ENCODE measurements at regions not wholly inside any gene's neighbourhood (a gene's known extent, or its start where the extent isn't known, plus 50 kb on each side); places are given as distances from the start of the nearest gene placed in this dataset.

- DNase-seq (no peak), ATAC-seq (no peak)
- intact Hi-C loops (cut with DNase I) = no loop called here
- no peaks in the 10 kb centered on the region for H3K27me3 ChIP-seq (ENCODE audit: insufficient read depth in 3 of 3, low read length in 2 of 3)
- H3K4me3 ChIP-seq = no peak overlapping the region
- H3K4me1 ChIP-seq = no peaks in the 10 kb centered on the region
- no peak overlapping the region for H3K27ac ChIP-seq
- no peaks in the 10 kb centered on the region for H3K9me3 ChIP-seq
- WGBS, 3 donors = 46 to 48% (median 47%) methylated on average over 5 of the region's 5 CpGs
- TF ChIP-seq, protein P1, sequence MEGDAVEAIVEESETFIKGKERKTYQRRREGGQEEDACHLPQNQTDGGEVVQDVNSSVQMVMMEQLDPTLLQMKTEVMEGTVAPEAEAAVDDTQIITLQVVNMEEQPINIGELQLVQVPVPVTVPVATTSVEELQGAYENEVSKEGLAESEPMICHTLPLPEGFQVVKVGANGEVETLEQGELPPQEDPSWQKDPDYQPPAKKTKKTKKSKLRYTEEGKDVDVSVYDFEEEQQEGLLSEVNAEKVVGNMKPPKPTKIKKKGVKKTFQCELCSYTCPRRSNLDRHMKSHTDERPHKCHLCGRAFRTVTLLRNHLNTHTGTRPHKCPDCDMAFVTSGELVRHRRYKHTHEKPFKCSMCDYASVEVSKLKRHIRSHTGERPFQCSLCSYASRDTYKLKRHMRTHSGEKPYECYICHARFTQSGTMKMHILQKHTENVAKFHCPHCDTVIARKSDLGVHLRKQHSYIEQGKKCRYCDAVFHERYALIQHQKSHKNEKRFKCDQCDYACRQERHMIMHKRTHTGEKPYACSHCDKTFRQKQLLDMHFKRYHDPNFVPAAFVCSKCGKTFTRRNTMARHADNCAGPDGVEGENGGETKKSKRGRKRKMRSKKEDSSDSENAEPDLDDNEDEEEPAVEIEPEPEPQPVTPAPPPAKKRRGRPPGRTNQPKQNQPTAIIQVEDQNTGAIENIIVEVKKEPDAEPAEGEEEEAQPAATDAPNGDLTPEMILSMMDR (IDR thresholded peaks at IDR 0.05) = no peak
- no peaks in the 10 kb centered on the region for H3K36me3 ChIP-seq (ENCODE audit: insufficient read depth in 1 of 2, low read depth in 1 of 2)
Measured at GRCh38 chr1:242651817-242652216, 127.3 kb upstream of the PLD5 start.

DNA sequence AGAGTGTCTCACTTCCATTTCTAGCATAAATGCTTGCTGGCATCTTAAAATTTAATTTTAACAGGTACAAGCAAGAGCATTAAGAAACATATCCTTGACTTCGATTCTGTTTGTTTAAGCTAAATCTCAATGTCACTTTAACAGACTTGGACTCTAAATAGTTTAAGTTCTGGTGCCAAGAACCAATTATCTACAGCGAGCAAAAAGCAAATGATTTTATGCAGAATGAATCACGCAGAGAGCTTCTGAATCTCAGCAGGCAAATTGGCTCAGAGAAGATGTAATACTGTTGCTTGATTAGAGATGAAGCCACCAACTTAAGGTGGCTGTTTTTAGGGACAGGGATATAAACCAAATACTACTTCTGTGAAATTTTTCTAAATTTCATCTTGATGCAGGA is 117.0 kb upstream of the PLD5 start:
- H3K27ac ChIP-seq = no peak overlapping the region
- no peaks in the 10 kb centered on the region for H3K4me1 ChIP-seq
- H3K36me3 ChIP-seq (ENCODE audit: insufficient read depth in 1 of 2, low read depth in 1 of 2) = no peaks in the 10 kb centered on the region
- no peaks in the 10 kb centered on the region for H3K27me3 ChIP-seq (ENCODE audit: insufficient read depth in 3 of 3, low read length in 2 of 3)
- no peaks in the 10 kb centered on the region for H3K9me3 ChIP-seq
- no peak for ATAC-seq
- no peak overlapping the region for H3K4me3 ChIP-seq
- intact Hi-C loops (cut with DNase I) = no loop called here
- WGBS, 3 donors = 41 to 46% (median 44%) methylated on average over 3 of the region's 3 CpGs
- TF ChIP-seq, protein P1 (IDR thresholded peaks at IDR 0.05) = no peak
- no peak for DNase-seq

DNA sequence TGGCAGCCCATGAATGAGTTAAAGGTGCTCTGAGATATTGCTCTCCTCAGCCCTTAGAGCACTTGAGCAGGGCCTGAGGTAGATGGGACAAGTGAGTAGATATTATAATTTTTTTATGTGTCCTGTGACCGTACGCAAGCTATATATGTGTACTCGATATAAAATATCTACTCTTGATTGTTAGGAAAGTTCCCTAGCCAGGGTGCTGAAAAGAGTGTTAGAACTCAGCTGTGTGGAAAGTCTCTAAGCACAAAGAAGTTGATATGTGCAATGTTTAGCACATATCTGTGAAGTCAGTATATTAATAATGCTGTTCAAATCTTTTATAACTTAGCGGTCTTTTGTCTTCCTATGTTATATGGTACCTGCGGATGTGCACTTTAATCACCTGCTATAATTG is 114.6 kb upstream of the PLD5 start:
- intact Hi-C loops (cut with DNase I) = no loop called here
- no peaks in the 10 kb centered on the region for H3K9me3 ChIP-seq
- DNase-seq (no peak), ATAC-seq (no peak)
- WGBS, 3 donors = 77 to 80% (median 79%) methylated on average over 5 of the region's 5 CpGs
- H3K27ac ChIP-seq = no peak overlapping the region
- no peaks in the 10 kb centered on the region for H3K4me1 ChIP-seq
- no peak overlapping the region for H3K4me3 ChIP-seq
- no peaks in the 10 kb centered on the region for H3K36me3 ChIP-seq (ENCODE audit: insufficient read depth in 1 of 2, low read depth in 1 of 2)
- no peaks in the 10 kb centered on the region for H3K27me3 ChIP-seq (ENCODE audit: insufficient read depth in 3 of 3, low read length in 2 of 3)
- TF ChIP-seq, protein P1 (IDR thresholded peaks at IDR 0.05) = no peak

DNA sequence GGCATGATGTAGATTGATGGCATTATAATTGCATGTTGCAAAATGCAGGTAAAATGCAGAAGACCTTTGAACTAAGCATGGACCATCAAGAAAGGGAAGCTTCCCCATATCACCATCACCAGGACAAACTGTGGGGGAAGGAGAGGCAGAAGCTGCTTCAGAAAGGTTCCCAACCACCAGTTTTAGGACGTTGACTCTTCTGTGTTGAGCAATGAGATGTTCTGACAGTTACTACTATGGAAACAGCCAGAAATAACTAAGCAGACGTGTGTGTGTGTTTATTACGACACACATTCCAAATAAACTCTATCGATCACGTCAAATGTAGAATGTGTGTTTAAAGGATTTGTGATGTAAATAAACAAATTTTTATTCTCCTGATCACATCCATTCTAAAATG is 110.2 kb upstream of the PLD5 start:
- intact Hi-C loops (cut with DNase I) = no loop called here
- Histone ChIP-seq H3K27me3 (ENCODE audit: insufficient read depth in 3 of 3, low read length in 2 of 3) (no peaks in the 10 kb centered on the region), H3K4me1 (no peaks in the 10 kb centered on the region), H3K27ac (no peak overlapping the region), H3K4me3 (no peak overlapping the region), H3K9me3 (no peaks in the 10 kb centered on the region), H3K36me3 (ENCODE audit: insufficient read depth in 1 of 2, low read depth in 1 of 2) (no peaks in the 10 kb centered on the region)
- no peak for DNase-seq
- TF ChIP-seq, protein P1 (IDR thresholded peaks at IDR 0.05) = no peak
- WGBS, 3 donors = 77 to 81% (median 81%) methylated on average over 5 of the region's 5 CpGs
- ATAC-seq = no peak

DNA sequence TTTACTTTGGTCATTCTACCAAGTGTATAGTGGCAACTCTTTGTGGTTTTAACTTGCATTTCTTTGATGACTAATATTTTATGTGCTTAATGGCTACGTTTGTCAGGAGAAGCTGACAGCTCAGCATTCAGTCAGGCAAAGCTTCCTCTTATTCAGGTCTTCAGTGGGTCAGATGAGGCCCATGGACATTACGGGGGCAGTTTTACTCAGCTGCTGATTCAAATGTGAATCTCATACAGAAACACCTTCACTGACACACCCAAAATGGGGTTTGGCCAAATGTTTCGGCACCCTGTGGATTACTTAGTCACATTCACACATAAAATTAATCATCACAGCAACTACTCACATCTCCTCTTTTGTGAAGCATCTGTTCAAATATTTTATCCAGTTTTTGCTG is 104.9 kb upstream of the PLD5 start:
- Histone ChIP-seq H3K27ac (no peak overlapping the region), H3K4me3 (no peak overlapping the region), H3K9me3 (no peaks in the 10 kb centered on the region), H3K27me3 (ENCODE audit: insufficient read depth in 3 of 3, low read length in 2 of 3) (no peaks in the 10 kb centered on the region), H3K4me1 (no peaks in the 10 kb centered on the region), H3K36me3 (ENCODE audit: insufficient read depth in 1 of 2, low read depth in 1 of 2) (no peaks in the 10 kb centered on the region)
- no peak for ATAC-seq
- no peak for DNase-seq
- intact Hi-C loops (cut with DNase I) = no loop called here
- TF ChIP-seq, protein P1 (IDR thresholded peaks at IDR 0.05) = no peak
- 48 to 61% (median 51%) methylated on average over 3 of the region's 3 CpGs for WGBS, 3 donors
